Stimulated activated effector memory CD8-positive, alpha-beta T cell treated with anti-CD3 and anti-CD28 coated beads, Interleukin-12 subunit alpha, Interleukin-12 subunit beta, amount 100 ng/mL, for 72 hours (primary cell): ENCODE measurements at regions not wholly inside any gene's neighbourhood (a gene's known extent, or its start where the extent isn't known, plus 50 kb on each side); places are given as distances from the start of the nearest gene placed in this dataset.
A peak's percentile ranks its signal among the peaks of the same experiment; 100 is the strongest.

ENCODE experiments used
- ATAC-seq: fragments of 150-1000 bp; cut with Tn5 transposase; 2 replicates; pipeline ENCODE4 v1.10.0; 2021
- DNase-seq, 2 donors: peaks; one replicate each; pipeline ENCODE4 v3.0.0; 2021 to 2022; ENCODE audit warnings: low spot score in 2 of 2
- H3K27ac Mint-ChIP-seq: one replicate; pipeline ENCODE4 v1.8.0; 2022; ENCODE audit warnings: mild to moderate bottlenecking, mixed read lengths
- H3K36me3 Mint-ChIP-seq: one replicate; pipeline ENCODE4 v1.8.0; 2022; ENCODE audit warnings: mild to moderate bottlenecking, mixed read lengths
- H3K4me1 Mint-ChIP-seq: one replicate; pipeline ENCODE4 v1.8.0; 2022; ENCODE audit warnings: mixed read lengths
- H3K4me3 Mint-ChIP-seq: one replicate; pipeline ENCODE4 v1.8.0; 2022; ENCODE audit warnings: mild to moderate bottlenecking, mixed read lengths
- H3K9me3 Mint-ChIP-seq: one replicate; pipeline ENCODE4 v1.8.0; 2022; ENCODE audit warnings: mixed read lengths

DNA sequence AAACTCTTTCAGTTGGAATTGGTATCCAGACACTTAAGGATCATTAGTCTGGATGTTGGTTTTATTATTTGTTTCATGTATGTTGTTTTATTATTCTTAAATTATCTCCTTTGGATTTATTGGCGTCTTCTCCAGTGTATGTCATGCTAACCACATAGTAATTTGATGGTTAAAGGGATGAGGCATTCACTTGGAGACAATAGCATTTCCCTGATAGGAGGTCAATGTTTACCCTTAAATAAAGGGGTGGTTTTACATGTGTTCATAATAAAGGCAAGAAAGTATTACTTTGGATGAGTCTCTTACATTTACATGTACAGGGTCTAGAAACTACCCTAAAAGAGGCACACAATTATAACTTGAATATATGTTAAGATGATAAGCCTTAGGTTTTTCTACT is 51.2 kb upstream of the RNF144B start:
- Mint-ChIP-seq H3K9me3 (no peaks in the 10 kb centered on the region), H3K36me3 (no peaks in the 10 kb centered on the region), H3K4me1 (no peaks in the 10 kb centered on the region), H3K27ac (no peak overlapping the region), H3K4me3 (no peak overlapping the region)
- DNase-seq (no peak), ATAC-seq (no peak)

DNA sequence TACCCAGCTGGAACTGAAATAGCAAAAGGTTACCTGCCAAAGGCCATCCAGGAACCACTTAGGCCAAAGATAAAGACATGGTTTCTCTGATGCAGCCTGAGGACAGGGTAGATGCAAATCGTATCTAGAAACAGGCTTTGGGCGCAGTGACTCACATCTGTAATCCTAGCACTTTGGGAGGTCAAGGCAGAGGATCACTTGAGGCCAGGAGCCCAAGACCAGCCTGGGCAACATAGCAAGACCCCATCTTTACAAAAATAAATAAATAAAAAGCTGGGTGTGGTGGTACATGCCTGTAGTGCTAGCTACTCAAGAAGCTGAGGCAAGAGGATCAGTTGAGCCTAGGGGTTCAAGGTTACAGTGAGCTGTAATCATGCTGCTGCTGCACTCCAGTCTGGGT is 52.9 kb upstream of the RNF144B start:
- ATAC-seq, result no peak
- no peak for DNase-seq
- no peak overlapping the region for H3K27ac Mint-ChIP-seq
- no peaks in the 10 kb centered on the region for H3K9me3 Mint-ChIP-seq
- H3K4me3 Mint-ChIP-seq, result no peak overlapping the region
- no peaks in the 10 kb centered on the region for H3K4me1 Mint-ChIP-seq
- no peaks in the 10 kb centered on the region for H3K36me3 Mint-ChIP-seq

DNA sequence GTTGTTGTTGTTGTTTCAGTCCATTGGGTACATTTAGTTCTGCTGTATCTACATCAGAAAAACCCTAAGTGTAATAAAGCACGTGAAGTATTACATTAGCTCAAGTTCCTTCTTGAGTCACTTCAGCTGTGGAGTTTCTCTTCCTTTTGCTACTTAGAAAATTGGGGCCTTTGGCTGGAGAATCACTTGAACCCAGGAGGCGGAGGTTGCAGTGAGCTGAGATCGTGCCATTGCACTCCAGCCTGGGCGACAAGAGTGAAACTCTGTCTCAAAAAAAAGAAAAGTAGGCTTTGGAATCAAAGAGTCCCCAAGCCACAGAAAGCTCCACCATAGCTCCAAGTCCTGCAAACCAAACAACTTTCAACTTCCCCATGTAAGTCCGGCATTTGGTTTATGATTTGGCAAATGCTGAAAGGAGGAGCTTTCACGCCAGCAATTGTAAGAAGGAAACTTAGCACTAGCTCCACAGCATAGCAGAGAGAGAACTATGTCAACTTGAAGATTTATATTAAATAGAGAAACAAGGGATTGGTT is 56.5 kb upstream of the RNF144B start:
- no peak overlapping the region for H3K4me3 Mint-ChIP-seq
- H3K27ac Mint-ChIP-seq, result no peak overlapping the region
- no peaks in the 10 kb centered on the region for H3K9me3 Mint-ChIP-seq
- no peak for ATAC-seq
- no peak for DNase-seq
- peaks cover 7% of the 10 kb centered on the region for H3K4me1 Mint-ChIP-seq
- no peaks in the 10 kb centered on the region for H3K36me3 Mint-ChIP-seq

DNA sequence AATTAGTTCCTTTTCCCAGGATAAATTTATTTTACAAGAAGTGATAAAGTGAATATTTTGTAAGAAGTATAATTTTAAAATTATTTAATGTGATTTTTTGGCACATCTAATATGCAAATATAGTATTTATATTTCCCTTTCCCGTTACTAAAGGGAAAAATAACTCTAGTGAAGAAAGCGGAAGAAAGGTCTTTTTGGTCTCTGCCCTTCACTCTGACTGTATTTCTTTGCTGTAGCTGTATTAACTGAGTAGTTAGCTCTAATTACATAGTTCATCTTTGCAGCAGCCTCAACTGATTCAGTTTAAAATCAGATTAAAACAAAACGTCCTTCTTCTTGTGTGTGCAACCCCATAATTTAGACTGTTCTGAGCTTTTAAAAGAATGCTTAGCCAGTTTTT is 57.4 kb upstream of the RNF144B start:
- H3K9me3 Mint-ChIP-seq, result no peaks in the 10 kb centered on the region
- no peak overlapping the region for H3K27ac Mint-ChIP-seq
- ATAC-seq (no peak), DNase-seq (no peak)
- H3K36me3 Mint-ChIP-seq, result no peaks in the 10 kb centered on the region
- H3K4me1 Mint-ChIP-seq, result peaks cover 7% of the 10 kb centered on the region
- H3K4me3 Mint-ChIP-seq, result no peak overlapping the region

DNA sequence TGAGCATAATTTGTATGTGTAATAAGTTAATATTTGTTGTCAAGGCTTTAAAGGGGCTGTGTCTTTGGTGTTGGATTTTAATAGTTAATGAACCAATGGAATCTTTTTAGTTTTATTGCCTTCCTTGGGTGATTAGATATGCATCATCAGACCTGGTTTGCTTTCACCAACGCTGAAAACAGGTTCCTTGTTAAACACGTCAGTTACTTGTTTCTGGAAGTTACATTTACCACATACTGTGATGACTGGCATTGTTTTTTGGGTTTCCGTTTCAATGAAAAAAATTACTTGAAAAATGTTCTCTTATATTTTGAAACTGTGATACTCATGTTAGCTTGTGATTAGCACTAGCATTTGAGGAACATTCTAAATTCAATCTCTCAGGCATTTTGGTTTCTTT is 58.6 kb upstream of the RNF144B start:
- Mint-ChIP-seq H3K27ac (no peak overlapping the region), H3K4me1 (peaks cover 7% of the 10 kb centered on the region), H3K36me3 (no peaks in the 10 kb centered on the region), H3K4me3 (no peak overlapping the region), H3K9me3 (no peaks in the 10 kb centered on the region)
- DNase-seq (no peak), ATAC-seq (peak; percentile 75)

DNA sequence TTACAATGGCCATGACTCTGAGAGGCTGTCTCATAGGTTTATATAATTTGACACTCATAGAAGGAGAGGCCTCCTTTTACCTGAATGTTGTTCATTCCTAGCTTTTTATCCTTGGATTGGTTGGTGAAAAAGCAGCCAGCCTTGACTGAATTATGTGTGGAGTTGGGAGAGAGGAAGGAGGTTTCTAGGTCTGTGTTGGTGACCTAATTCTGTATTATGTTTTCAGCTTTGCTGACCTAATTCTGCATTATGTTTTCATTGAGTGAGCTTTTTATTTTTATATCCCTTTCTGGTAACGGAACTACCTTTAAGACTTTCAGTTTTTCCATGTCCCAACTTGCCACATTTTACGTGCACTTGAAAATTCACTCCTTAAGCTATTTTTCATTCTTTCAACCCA is 59.1 kb upstream of the RNF144B start:
- H3K27ac Mint-ChIP-seq, result no peak overlapping the region
- H3K36me3 Mint-ChIP-seq, result no peaks in the 10 kb centered on the region
- ATAC-seq (no peak), DNase-seq (no peak)
- H3K9me3 Mint-ChIP-seq, result no peaks in the 10 kb centered on the region
- H3K4me1 Mint-ChIP-seq, result peaks cover 7% of the 10 kb centered on the region
- H3K4me3 Mint-ChIP-seq, result no peak overlapping the region

DNA sequence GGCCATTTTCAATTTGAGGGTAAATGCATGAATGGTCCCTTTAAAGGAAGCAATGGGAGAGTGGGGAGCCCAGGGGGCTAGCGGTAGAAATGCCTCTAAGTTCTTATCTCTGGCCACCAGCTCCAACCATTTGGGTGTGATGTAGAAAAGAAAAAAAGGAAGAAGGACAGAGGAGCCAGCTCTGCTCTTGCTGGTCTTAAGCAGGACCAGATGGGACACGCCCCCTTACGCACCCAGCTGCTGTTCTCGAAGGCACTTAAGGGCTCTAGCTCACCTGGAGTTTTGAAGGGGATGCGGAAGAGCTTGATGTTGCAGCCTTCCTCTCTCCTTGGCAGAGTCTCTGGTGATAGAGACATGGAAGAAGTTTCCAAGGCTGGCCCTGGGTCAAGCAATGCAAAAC is 59.5 kb upstream of the RNF144B start:
- ATAC-seq, result no peak
- H3K9me3 Mint-ChIP-seq, result no peaks in the 10 kb centered on the region
- no peak for DNase-seq
- no peak overlapping the region for H3K27ac Mint-ChIP-seq
- no peaks in the 10 kb centered on the region for H3K36me3 Mint-ChIP-seq
- no peak overlapping the region for H3K4me3 Mint-ChIP-seq
- H3K4me1 Mint-ChIP-seq, result peaks cover 7% of the 10 kb centered on the region

DNA sequence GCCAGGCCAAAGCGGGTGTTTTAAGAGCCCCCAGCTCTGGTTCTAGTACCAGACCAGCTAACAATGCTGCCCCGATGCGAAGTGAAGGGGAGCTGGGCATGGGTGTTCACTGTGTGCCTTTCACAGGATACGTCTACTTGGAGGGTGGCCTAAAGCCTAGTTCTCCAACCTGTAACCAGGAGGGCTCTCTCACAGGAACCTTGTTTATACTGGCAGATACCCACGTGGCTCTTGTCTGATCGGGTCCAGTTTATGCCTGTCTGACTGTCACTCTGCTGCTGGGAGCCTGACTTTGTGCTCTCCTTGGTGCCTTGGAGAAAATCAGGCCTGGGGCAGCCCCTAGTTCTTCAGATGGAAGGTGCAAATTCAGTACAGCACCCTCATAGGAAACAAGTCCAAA is 60.2 kb upstream of the RNF144B start:
- H3K4me1 Mint-ChIP-seq, result peaks cover 7% of the 10 kb centered on the region
- no peak overlapping the region for H3K4me3 Mint-ChIP-seq
- ATAC-seq (no peak), DNase-seq (no peak)
- H3K36me3 Mint-ChIP-seq, result no peaks in the 10 kb centered on the region
- no peak overlapping the region for H3K27ac Mint-ChIP-seq
- no peaks in the 10 kb centered on the region for H3K9me3 Mint-ChIP-seq

DNA sequence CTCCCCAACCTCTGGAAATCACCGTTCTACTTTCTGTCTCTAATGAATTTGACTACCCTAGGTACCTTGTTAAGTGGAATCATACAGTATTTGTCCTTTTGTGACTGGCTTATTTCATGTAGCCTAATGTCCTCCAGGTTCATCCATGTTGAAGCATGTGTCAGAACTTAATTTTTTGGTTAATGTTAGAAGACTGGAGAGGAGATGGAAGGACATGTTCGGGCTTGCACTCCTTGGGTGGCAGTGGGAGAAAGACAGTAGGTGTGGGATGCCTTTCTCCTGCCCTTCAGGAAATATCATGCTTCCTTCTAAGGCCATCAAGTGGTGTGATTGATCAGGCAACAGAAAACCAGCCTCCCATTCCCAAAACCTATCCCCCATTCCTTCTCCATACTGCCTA is 61.1 kb upstream of the RNF144B start:
- Mint-ChIP-seq H3K9me3 (no peaks in the 10 kb centered on the region), H3K4me1 (peaks cover 7% of the 10 kb centered on the region), H3K27ac (no peak overlapping the region), H3K36me3 (no peaks in the 10 kb centered on the region), H3K4me3 (no peak overlapping the region)
- no peak for DNase-seq
- ATAC-seq, result no peak

DNA sequence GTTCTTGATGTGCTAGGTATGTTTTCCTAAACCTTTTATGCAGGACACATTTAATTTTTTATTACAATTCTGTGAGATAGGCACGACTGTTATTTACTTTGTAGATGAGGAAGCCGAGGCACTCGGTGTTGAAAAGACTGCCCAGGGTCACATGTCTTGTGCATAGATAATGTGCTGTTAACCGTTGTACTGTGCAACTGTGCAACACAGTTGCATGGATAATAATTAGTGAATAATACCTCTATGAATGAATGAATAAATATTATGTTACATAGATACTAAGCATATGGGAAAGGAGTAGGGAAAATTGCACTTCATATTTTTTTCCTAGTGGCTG is 60.3 kb upstream of the DEK start:
- H3K27ac Mint-ChIP-seq, result no peak overlapping the region
- H3K9me3 Mint-ChIP-seq, result no peaks in the 10 kb centered on the region
- ATAC-seq (no peak), DNase-seq (no peak)
- no peak overlapping the region for H3K4me3 Mint-ChIP-seq
- H3K4me1 Mint-ChIP-seq, result peaks cover 7% of the 10 kb centered on the region
- H3K36me3 Mint-ChIP-seq, result no peaks in the 10 kb centered on the region

DNA sequence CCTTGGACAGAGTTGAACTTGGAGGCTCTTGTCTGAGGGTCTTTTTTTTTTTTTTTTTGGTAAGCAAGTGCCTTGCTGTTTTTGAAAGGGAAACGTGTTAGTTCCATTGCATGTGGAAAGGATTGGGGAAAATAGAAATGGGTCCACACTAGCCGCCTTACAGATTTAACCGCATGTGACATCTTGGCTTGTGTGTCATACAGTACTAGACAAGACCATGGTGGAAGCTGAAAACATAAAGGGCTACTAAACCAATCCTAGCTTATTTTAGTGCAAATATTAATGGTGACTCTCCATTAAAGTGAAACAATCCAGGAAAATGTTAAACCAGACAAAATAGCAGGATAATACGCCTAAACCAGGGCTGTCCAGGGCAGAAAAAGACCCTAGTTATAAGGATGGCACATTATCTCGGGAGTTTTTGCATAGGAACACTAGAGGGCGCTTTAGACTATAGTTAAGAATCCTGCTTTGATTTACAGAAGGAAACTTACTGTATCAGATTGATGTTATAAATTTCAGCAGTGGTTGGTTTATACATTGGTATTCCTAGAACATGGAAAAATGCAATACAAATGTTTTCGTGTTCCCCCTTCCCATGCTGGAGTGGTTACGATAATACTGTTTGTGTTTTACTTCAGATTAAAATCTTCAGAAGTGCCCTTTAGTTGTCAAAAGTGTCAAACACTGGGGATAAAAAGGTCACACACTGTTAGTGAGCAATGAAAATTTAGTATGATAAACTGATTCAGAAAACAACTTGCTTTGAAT is 59.8 kb upstream of the DEK start:
- H3K9me3 Mint-ChIP-seq, result no peaks in the 10 kb centered on the region
- peaks cover 7% of the 10 kb centered on the region for H3K4me1 Mint-ChIP-seq
- DNase-seq (no peak), ATAC-seq (peak; percentile 54)
- H3K27ac Mint-ChIP-seq, result no peak overlapping the region
- no peak overlapping the region for H3K4me3 Mint-ChIP-seq
- no peaks in the 10 kb centered on the region for H3K36me3 Mint-ChIP-seq

DNA sequence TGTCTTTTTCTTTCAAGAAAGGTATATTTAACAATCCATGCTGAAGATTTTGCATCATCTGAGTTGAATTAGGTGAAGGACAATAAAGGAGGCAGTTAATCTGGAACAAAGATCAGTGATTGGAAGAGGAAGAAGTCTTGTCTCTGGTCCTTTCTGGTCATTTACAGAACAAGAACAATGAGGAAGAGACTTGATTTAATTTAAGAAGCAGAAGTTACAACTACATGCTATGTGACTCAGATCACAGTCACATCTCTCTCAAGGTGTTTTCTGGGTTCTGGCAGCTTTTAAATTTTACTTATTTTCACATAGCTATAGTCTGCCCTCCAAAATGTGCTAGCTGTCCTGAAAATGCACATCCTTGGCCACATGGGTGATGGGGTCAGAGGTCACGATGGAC is 53.5 kb upstream of the DEK start:
- no peaks in the 10 kb centered on the region for H3K4me1 Mint-ChIP-seq
- H3K27ac Mint-ChIP-seq, result no peak overlapping the region
- H3K9me3 Mint-ChIP-seq, result no peaks in the 10 kb centered on the region
- H3K36me3 Mint-ChIP-seq, result no peaks in the 10 kb centered on the region
- no peak overlapping the region for H3K4me3 Mint-ChIP-seq
- no peak for DNase-seq
- ATAC-seq, result no peak

DNA sequence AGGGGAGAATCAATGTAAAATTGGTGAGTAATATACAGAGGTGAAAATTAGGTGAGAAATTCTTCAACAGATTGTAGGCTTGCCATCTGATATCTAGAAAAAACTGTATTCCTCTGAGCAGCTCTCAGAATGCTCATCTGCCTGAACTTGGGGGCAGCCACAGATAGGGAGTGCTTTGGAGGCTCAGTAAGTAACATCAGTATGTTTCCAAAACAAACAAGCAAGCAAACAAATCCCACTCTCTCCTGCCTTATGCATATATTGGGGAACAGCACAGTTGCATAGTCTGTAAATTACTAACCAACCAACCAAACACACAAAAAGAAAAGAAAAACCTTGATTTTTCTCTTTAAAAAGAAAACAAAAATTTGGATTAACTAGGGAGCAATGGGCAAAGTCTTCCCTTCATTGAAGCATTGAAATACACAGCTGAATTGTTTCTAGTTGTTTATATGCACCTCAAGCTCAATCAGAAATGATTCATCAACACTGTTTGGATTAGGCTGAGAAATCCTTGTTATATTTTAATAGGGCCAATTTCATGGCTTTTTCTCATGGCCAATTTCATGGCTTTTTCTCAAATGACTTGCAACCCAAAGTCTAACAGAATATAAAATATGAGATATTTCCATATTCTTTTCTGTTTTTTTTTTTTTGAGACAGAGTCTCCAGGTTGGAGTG is 50.1 kb upstream of the DEK start:
- no peaks in the 10 kb centered on the region for H3K36me3 Mint-ChIP-seq
- H3K4me3 Mint-ChIP-seq, result no peak overlapping the region
- DNase-seq, result no peak
- H3K27ac Mint-ChIP-seq, result no peak overlapping the region
- H3K9me3 Mint-ChIP-seq, result peaks cover under 1% of the 10 kb centered on the region
- H3K4me1 Mint-ChIP-seq, result no peaks in the 10 kb centered on the region
- ATAC-seq, result no peak
